ENCODE measurements at regions not wholly inside any gene's neighbourhood (a gene's known extent, or its start where the extent isn't known, plus 50 kb on each side); places are given as distances from the start of the nearest gene placed in this dataset.
"Not testable (repeated sequence)": the region's sequence is repeated elsewhere in the genome, so short reads cannot be mapped to it uniquely, and the experiment has no call there.

DNA sequence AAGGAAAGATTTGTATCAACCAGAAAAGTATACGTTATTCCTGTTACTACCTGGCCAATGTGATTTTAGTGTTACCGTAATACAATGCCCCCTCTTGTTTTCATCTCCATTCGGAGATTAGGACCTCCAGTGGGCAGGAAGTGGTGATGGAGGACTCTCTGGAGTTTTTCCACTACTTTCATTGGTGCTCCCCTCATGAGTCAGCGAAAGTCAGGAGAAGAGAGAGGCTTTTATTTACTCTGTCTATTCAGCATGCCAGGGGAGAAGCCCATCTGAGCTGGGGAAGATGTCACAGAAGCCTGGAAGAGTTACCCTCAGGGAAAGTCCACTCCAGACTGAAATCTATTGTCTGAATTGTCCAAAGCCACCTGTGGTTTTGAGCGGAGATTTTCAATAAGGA lies 88.2 kb upstream of the THUMPD2 start:
- Mint-ChIP-seq H3K36me3 (ENCODE audit: low read depth) (no peaks in the 10 kb centered on the region), H3K4me3 (no peak overlapping the region), H3K9me3 (peaks cover 11% of the 10 kb centered on the region), H3K27me3 (no peaks in the 10 kb centered on the region), H3K4me1 (no peaks in the 10 kb centered on the region), H3K27ac (no peak overlapping the region)
- ATAC-seq (ENCODE audit: low read depth) (no peak), DNase-seq (no peak)
- TF ChIP-seq, protein P1, sequence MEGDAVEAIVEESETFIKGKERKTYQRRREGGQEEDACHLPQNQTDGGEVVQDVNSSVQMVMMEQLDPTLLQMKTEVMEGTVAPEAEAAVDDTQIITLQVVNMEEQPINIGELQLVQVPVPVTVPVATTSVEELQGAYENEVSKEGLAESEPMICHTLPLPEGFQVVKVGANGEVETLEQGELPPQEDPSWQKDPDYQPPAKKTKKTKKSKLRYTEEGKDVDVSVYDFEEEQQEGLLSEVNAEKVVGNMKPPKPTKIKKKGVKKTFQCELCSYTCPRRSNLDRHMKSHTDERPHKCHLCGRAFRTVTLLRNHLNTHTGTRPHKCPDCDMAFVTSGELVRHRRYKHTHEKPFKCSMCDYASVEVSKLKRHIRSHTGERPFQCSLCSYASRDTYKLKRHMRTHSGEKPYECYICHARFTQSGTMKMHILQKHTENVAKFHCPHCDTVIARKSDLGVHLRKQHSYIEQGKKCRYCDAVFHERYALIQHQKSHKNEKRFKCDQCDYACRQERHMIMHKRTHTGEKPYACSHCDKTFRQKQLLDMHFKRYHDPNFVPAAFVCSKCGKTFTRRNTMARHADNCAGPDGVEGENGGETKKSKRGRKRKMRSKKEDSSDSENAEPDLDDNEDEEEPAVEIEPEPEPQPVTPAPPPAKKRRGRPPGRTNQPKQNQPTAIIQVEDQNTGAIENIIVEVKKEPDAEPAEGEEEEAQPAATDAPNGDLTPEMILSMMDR (IDR thresholded peaks at IDR 0.05): no peak
- CTCF ChIA-PET: no interaction called here
- POLR2A ChIA-PET: no interaction called here
- intact Hi-C loops (cut with micrococcal nuclease): no loop called here

DNA sequence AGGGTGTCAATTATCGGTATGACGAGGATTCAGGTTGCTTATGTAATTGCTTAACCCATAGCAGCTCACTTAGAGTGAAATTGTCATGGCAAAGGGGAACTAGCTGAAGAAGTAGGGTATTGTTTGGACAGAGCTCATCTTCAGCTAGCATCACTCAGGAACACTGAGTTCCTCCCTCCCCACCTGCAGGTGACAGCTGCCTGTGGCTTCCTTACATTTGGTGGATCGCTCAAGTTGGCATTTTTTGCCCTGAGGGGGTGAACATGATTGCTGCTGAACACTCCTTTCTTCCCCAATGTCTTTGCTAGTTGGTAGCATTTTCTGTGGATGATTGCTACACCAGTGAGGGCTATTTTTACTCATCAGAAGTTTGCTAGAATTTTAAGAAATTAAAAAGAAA lies 86.7 kb upstream of the THUMPD2 start:
- intact Hi-C loops (cut with micrococcal nuclease): no loop called here
- ChIA-PET POLR2A (no interaction called here), CTCF (no interaction called here)
- H3K27me3 Mint-ChIP-seq: no peaks in the 10 kb centered on the region
- TF ChIP-seq, protein P1 (IDR thresholded peaks at IDR 0.05): no peak
- DNase-seq: no peak
- no peaks in the 10 kb centered on the region for H3K36me3 Mint-ChIP-seq (ENCODE audit: low read depth)
- ATAC-seq (ENCODE audit: low read depth): no peak
- peaks cover 11% of the 10 kb centered on the region for H3K9me3 Mint-ChIP-seq
- H3K4me3 Mint-ChIP-seq: no peak overlapping the region
- no peak overlapping the region for H3K27ac Mint-ChIP-seq
- no peaks in the 10 kb centered on the region for H3K4me1 Mint-ChIP-seq

DNA sequence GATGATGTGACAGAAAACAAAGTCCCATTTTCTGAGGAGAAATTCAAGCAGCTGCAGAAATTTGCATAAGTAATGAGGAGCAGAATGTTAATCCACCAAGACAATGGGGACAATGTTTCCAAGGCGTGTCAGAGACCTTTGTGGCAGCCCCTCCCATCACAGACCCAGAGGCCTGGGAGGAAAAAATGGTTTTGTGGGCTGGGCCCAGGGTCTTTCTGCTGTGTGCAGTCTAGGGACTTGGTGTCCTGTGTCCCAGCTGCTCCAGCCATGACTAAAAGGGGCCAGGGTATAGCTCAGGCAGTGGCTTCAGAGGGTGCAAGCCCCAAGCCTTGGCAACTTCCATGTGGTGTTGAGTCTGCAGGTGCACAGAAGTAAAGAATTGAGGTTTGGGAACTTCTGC lies 84.6 kb upstream of the THUMPD2 start:
- H3K27ac Mint-ChIP-seq; H3K36me3 Mint-ChIP-seq (ENCODE audit: low read depth); DNase-seq; POLR2A ChIA-PET; intact Hi-C loops (cut with micrococcal nuclease); H3K27me3 Mint-ChIP-seq; CTCF ChIA-PET; ATAC-seq (ENCODE audit: low read depth); H3K4me1 Mint-ChIP-seq; H3K4me3 Mint-ChIP-seq: not testable (repeated sequence)
- H3K9me3 Mint-ChIP-seq: peaks cover 11% of the 10 kb centered on the region

DNA sequence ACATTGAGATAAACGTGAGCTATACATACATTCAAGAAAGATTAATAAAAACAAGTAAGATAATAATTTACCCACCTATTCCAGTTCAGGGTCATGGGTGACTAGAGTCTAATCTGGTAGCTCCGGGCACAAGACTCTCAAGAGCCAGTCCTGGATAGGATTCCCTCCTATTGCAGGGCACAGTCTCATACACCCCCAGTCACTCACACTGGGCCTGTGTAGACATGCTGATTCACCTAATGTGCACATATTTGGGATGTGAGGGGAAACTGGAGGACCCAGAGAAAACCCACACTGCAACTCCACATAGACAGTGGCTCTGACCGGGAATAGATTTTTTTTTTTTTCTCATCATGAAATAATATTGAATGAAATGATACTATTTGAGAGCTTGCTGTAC lies 81.5 kb upstream of the THUMPD2 start:
- ATAC-seq (ENCODE audit: low read depth) (no peak), DNase-seq (no peak)
- no peak overlapping the region for H3K4me3 Mint-ChIP-seq
- intact Hi-C loops (cut with micrococcal nuclease): no loop called here
- CTCF ChIA-PET: no interaction called here
- no peaks in the 10 kb centered on the region for H3K4me1 Mint-ChIP-seq
- H3K27ac Mint-ChIP-seq: no peak overlapping the region
- no peaks in the 10 kb centered on the region for H3K36me3 Mint-ChIP-seq (ENCODE audit: low read depth)
- TF ChIP-seq, protein P1 (IDR thresholded peaks at IDR 0.05): no peak
- no peaks in the 10 kb centered on the region for H3K27me3 Mint-ChIP-seq
- POLR2A ChIA-PET: no interaction called here
- H3K9me3 Mint-ChIP-seq: peaks cover 11% of the 10 kb centered on the region

DNA sequence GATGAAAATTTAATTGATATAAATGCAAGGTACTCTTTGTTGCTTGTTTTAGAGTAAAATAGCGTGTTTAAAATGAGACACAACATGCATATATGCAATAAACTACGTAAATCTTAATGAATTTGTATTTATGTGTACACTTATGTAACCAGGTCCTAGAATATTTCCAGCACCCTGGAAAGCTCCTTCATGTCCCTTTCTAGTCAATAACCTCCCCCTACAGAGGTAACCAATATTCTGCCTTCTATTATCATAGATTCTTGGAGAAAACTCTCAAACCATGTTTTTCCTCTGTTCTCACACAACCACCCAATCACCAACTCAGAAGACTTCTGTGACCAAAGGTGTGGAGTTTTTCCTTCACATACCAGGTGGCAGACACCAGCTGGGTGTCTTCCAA lies 79.6 kb upstream of the THUMPD2 start:
- Mint-ChIP-seq H3K4me1 (no peaks in the 10 kb centered on the region), H3K4me3 (no peak overlapping the region), H3K27ac (no peak overlapping the region), H3K36me3 (ENCODE audit: low read depth) (no peaks in the 10 kb centered on the region), H3K27me3 (no peaks in the 10 kb centered on the region), H3K9me3 (peaks cover 9% of the 10 kb centered on the region)
- CTCF ChIA-PET: no interaction called here
- TF ChIP-seq, protein P1 (IDR thresholded peaks at IDR 0.05): no peak
- ATAC-seq (ENCODE audit: low read depth) (no peak), DNase-seq (no peak)
- POLR2A ChIA-PET: no interaction called here
- intact Hi-C loops (cut with micrococcal nuclease): no loop called here

DNA sequence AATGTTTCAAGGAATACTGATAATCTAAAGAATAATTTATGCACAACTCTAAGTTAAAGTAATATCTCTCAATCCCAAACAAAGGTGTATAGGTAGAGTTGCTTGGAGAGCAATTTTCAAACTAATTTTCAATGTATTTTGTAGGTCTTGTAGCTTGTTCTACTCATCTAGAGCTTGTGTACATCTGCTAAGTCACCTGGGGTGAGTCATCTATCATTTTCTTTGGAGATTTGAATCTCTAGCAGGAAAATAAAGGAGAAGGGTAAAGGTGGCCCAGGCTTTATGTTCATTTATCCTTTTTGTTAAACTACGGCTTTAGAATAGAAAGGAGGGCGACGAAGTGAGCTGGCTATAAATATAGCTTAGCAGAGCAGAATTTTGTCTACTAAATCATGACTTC lies 76.8 kb upstream of the THUMPD2 start:
- H3K4me1 Mint-ChIP-seq: peaks cover 14% of the 10 kb centered on the region
- H3K4me3 Mint-ChIP-seq: no peak overlapping the region
- TF ChIP-seq, protein P1 (IDR thresholded peaks at IDR 0.05): no peak
- ATAC-seq (ENCODE audit: low read depth) (no peak), DNase-seq (no peak)
- ChIA-PET POLR2A (no interaction called here), CTCF (no interaction called here)
- intact Hi-C loops (cut with micrococcal nuclease): no loop called here
- no peaks in the 10 kb centered on the region for H3K27me3 Mint-ChIP-seq
- no peaks in the 10 kb centered on the region for H3K9me3 Mint-ChIP-seq
- no peak overlapping the region for H3K27ac Mint-ChIP-seq
- H3K36me3 Mint-ChIP-seq (ENCODE audit: low read depth): no peaks in the 10 kb centered on the region
